GM21825 (cell line): ENCODE measurements at regions not wholly inside any gene's neighbourhood (a gene's known extent, or its start where the extent isn't known, plus 50 kb on each side); places are given as distances from the start of the nearest gene placed in this dataset.

ENCODE experiments used
- ATAC-seq: cut with Tn5 transposase; IDR thresholded peaks from one replicate; pipeline ENCODE4 v1.9.1; 2021; ENCODE audit warnings: mild to moderate bottlenecking, moderate library complexity; ENCODE audit not compliant: unreplicated experiment

DNA sequence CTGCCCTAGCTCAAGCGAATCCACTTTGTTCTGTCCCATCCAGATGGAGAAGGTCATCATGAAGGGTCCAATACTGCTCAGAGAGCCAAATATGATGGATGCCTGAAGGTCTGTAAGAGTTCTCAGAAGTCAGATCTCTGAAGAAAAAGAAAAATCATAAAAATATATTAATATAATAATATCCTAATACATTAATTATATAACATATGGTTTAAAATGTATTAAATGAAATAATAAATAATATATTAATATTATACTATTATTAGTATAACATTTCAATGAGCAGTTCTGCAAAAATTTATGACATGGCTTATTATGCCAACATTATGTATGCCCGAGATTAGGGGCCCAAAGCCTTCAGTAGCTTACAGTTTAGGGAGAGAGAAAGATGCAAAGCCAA is 78.2 kb upstream of the GPR12 start:
- no peak for ATAC-seq

DNA sequence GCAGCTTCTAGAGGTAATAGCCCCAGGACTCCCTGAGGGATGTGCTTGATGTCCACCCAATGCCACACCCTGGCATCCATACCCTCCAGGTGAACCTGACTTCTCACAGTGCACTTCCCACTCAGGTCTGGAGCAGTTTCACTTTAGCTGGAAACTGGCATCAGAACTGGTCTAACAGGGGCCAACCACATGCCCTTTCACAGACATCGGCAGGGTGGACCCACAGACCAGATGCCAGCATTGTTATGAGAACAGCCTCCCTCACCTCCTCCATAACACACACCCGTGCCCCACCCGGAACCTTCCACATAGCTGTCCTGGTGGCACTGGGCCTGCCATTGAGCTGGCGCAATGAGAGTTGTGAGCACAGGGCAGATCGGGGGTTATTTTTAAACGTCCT is 77.4 kb upstream of the GPR12 start:
- ATAC-seq: no peak

DNA sequence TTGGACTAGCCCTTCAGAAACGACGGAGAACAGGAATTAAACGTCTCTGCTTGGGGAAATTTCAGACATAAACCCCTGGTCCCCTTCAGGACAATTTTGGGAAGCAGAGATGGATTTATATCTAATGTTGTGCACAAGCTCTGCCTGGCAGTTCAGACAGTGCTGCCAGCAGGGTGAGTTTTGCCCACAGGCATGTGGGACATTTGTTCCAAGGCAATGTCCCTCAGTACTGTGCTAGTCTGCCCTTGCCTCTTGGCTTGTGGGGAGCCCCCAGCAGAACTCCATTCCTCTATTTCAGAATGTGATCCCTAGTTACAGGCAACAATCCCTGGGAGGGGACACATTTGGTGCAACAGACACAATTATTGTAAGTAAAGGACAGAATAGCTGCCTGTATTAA is 76.5 kb upstream of the GPR12 start:
- no peak for ATAC-seq

DNA sequence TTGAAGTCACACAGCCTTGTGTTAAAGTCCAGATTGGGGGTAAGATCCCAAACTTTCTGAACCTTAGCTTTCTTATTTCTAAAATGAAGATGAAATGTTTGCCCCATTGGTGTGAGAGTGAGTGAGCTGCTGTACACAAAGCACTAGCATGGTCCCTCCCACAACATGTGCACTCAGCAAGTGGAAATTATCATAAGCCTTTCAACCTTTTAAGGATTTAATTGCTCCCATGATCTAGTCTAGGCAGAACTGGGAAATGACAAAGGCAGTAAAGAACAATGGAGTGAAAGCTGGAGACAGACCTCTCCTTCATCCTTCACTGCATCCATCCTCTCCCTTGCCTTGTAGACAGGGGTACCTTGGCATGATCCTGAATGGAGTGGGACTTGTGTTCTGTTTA is 76.0 kb upstream of the GPR12 start:
- no peak for ATAC-seq

DNA sequence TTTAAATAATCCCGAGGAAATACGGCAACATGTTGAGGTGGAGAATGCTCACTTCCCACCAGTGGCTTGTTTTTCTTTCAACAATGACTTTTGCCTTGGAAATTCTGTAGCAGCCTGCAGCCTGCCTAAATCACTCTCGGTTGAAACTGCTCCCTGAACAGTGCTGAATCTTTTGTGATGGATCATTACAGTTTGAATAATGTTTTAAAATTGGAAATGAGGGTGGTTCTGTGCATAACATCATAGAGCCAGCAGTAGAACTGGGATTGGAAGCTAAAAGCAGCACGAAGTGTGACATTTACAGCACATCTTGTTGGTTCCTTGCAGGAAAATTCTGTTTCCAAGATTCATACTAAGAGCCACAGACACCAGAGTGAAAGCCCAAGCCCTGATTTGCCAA is 74.1 kb upstream of the GPR12 start:
- ATAC-seq: no peak

DNA sequence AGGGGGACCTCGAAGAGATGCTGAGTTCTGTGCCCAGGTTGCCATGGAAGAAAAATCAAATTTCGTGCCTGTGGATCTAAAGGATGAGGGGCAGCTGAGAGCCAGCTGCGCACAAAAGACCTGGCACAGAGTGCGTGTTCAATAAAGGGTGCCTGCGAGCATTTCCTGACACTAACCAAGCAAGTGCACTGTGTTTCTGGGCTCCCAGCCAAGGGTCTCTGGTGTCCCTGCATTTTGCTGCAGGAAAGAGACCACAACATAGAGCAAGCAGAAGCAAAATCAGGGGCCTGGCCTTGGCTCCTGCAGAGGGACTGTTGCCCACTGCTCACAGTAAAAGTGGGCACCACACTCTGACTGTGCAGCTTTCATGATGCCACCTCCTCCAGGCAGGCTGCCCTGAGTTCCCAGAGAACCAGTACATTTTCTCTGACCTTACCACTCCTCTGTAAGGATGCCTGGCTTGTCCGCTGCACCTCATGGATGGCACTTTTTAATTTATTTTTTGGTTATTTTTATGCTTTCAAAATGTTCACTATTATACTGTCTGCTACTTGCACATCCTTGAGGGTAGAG is 70.8 kb upstream of the GPR12 start:
- ATAC-seq: no peak

DNA sequence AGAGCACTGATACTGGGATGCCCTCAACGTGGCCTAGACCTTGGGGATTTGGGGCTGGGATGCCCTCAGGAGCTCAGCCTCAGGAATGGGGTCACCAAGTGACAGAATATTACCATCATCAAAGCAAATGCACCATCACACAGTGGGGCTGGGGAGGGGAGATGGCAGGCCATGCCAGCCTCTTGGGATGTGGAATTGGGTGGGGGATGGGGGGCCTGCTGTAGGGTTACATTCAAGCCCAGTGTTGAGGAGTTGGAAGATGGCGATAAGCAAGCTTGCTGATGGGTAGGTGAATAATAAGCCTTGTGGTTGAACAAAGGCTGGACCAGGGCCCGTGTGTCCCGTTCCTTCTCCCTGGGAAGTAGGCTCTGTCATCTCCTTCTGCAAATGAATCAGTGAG is 69.1 kb upstream of the GPR12 start:
- no peak for ATAC-seq

DNA sequence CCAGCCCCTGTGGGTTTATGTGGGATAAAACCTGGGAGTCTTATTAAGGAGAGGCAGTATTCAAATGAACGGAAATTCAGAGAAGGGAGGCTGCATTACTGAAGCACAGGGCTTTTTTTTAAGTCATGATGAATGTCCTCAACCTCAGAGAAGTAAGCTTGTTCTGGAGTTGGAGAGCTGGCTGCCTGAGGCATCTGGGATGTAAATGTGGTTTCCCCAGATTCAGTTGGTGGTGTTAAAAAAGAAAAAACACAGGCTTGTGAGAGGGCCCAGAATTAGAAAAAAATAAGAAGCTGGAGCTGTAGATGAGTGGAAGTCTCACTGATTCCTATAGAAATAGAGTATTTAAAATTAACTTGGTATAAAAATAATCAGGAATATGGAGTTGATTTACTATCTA is 64.0 kb upstream of the GPR12 start:
- ATAC-seq: no peak

DNA sequence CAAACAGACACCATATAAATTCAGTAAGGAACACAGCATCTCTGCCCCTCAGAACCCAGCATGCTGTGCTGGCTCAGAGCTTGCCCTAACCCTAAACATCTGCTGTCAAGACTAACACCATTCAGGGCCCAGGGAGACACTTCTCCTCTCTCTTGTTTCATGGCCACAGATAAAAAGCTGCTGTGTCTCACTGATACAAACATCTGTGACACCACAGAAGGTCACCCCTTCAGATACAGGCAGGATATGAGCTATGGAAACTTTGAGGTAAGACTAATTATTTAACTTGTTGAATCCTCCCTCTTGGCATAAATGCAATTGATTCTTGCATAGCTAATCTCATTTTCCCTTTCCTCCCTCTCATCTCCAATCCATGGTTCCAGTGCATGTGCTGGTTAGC is 61.6 kb upstream of the GPR12 start:
- ATAC-seq: no peak

DNA sequence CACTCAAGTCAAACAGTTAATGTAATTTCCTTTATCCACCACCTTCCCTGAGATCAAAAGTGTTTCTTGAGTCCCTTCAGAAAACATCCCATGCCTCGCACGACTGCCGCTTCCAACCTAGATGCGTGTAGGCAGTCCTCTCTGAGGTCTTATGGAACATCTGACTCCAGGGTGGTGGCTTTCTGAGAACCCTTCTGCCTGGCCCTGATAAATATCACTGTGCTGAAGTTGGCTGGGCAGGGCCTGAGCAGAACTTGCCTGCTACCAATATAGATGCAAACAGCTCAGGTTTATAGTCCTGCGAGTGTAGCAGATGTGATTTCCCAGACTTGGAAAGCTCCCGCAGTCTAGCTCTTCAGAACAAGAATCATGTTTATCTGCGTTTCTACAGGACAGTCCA is 61.1 kb upstream of the GPR12 start:
- ATAC-seq: no peak

DNA sequence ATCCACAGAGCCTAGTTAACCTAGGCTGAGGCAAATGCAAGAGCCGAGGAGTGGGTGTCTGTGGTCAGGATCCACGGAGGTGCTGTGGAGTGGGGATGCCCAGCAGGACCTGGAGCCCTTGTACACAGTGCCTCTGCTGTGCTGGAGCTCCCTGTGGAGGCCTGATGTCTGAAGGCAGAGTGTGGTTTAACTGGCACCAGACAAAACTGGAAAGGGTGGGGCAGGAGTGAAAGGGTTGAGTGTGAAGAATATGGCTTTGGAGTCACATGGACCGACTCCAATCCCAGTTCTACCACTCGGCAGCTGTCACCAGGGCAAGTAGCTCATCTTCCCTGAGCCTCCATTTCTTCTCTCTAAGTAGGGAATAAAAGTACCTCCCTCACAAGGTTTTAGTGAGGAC is 60.3 kb upstream of the GPR12 start:
- no peak for ATAC-seq

DNA sequence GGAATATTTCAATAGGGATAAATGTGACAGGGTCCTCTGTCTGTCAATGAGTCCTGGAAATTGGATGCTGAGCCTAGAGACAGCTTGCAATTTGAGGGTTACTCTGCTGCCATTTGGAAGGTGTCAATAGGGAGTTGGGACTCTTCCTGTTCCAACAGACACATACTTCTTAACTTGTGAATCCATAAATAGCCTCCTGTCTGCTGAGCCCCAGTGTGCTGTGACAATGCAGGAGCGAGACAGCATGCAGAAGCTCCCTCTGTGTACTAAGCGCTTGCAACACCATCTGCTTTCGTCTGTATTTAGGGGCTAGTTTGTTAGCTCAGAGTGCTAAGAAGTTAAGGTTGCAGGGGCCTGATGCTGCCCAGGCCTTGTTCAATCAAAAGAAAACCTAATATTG is 58.5 kb upstream of the GPR12 start:
- no peak for ATAC-seq

DNA sequence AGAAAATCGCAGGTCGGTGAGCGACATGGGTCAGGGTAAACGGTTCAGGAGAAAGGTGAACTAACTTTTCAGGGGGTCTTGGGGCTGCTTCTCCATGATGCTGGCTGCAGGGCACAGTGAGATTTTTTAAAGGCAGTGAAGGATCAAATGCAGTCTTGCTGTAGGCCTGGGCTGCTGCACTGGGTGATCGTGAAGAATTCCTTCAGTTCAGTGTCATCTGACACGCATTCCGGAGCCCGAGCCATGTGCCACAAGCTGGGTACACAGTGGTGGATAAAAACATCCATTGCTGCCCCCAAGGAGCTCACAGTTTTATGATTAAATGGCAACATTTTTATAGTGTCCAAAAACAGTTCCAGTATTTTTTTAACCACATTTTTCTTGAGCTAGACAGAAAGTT is 56.3 kb upstream of the GPR12 start:
- no peak for ATAC-seq

DNA sequence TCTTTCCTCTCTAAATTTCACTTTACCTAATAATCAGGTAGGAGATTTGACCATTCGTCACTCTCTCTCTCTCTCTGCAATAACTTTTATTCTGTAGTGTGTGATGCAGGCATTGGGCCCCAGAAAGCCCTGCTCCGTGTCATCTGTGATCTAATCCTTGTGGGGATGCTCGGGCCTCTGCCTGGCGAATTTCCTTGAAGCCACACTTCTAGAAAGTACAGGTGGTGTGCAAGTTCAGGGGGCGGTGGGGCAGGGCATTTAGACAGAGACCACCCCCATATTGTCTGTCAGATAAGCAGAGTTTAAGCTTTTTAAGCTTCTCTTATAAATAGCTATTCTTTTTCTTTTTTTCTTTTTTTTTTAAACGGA is 53.4 kb upstream of the GPR12 start:
- ATAC-seq: no peak

DNA sequence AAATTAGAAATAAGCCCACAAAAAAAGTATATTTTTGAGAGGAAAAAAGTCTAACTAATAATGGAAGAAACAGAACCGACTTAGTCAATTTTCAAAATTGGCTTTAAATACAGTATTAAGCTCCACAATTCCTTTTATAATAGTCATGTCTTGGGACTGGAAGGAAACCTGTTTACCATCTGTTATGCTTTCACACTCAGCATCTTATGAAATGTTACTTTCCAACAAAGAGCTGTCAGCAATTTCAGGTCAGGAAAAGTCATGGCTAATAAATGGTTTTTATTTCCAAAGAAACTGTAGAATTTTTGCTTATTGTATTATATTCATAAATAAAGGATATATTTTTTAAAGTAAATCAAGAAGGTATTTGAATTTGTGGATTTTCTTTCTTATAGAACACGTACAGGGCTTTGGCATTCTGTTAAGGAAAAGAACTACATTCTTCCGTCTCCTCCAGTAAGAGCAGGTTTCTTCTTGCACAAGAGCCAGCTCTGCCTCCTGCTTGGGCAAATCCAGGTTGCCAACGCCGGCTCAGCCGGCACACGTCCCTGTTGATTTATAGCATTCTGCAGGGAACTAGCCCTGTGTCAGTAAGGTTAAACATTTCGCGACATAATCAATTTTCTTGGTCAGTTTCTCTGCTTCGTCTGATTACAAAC is 52.9 kb upstream of the GPR12 start:
- ATAC-seq: no peak

DNA sequence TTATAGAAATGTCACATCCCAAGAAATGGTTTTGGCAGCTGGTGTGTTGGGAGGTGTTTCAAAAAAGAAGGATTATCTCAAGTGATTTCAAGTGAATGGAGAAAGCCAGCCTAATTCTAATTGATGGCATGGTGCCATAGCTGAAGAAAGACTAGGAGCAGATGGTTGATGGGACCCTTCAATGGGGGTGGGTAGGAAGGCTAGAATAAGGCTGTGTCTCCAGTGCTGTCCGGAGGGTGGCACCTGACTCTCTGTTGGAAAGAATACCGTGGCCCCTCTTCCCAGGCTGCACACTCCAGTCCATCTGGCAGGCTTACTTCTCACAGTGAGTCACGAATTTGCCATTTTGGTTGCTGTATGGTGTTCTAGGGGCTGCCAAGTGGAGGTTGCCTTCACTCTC is 51.0 kb upstream of the GPR12 start:
- ATAC-seq: no peak
